Gastrocnemius medialis (tissue), 4 donors: ENCODE measurements at regions not wholly inside any gene's neighbourhood (a gene's known extent, or its start where the extent isn't known, plus 50 kb on each side); places are given as distances from the start of the nearest gene placed in this dataset.

Experiments used
- POLR2A ChIP-seq, 2 donors: fragments of 450-650 bp; IDR thresholded peaks; one replicate each; pipeline ENCODE4 v1.6.1; 2017; ENCODE audit warnings: antibody characterized with exemption in 2 of 2, mild to moderate bottlenecking in 2 of 2, moderate library complexity in 2 of 2
- TF ChIP-seq, protein P1 (sequence below), 5 experiments: fragments of 450-650 bp in 3 of 5; fragments of 200-600 bp in 2 of 5; sonication (generic) in 2 of 5; IDR thresholded peaks in 4 of 5; conservative IDR thresholded peaks in 1 of 5; 1 replicate in 4 of 5; 2 replicates in 1 of 5; pipeline ENCODE4 v1.5.1; 2016 to 2019; ENCODE audit warnings: antibody characterized with exemption in 5 of 5, mild to moderate bottlenecking in 3 of 5, moderate library complexity in 3 of 5

DNA sequence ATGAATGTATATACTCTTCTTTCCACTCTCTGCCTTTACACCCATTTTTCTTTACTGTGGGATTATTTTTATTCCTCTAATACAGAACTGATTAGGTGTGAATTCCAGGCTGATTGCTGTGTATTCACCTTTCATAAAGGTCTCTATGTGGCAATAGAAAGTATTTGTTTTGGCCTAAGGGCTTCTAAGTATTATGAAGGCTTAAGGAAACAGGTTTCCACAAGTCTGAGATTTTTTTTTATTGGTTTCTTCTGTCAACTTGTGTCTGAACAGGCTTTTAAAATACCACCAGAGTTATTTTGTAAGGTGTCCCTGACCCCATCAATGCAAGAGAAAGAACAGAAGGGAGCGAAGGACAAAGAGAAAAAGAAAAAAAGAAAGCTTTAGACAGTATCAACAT lies 1102.0 kb upstream of the SPRY2 start:
- TF ChIP-seq, protein P1, sequence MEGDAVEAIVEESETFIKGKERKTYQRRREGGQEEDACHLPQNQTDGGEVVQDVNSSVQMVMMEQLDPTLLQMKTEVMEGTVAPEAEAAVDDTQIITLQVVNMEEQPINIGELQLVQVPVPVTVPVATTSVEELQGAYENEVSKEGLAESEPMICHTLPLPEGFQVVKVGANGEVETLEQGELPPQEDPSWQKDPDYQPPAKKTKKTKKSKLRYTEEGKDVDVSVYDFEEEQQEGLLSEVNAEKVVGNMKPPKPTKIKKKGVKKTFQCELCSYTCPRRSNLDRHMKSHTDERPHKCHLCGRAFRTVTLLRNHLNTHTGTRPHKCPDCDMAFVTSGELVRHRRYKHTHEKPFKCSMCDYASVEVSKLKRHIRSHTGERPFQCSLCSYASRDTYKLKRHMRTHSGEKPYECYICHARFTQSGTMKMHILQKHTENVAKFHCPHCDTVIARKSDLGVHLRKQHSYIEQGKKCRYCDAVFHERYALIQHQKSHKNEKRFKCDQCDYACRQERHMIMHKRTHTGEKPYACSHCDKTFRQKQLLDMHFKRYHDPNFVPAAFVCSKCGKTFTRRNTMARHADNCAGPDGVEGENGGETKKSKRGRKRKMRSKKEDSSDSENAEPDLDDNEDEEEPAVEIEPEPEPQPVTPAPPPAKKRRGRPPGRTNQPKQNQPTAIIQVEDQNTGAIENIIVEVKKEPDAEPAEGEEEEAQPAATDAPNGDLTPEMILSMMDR (IDR thresholded peaks at IDR 0.05 in 4 of 5, conservative IDR thresholded peaks at IDR 0.05 in 1 of 5) = no peak
- TF ChIP-seq POLR2A (IDR thresholded peaks at IDR 0.05) = no peak
